SK-MEL-5 (cell line): ENCODE measurements at regions not wholly inside any gene's neighbourhood (a gene's known extent, or its start where the extent isn't known, plus 50 kb on each side); places are given as distances from the start of the nearest gene placed in this dataset.

Experiments used
- DNase-seq: peaks from one replicate; pipeline ENCODE4 v3.0.0-alpha.2; 2016; ENCODE audit warnings: low read depth, low spot score
- in situ Hi-C: cut with HindIII; loops from 2 replicates; pipeline ENCODE4 v1.10.0; 2016; ENCODE audit warnings: low sequenced_read_pairs, high pct_unique_total_duplicates, low pct_unique_long_range_greater_than_20kb

DNA sequence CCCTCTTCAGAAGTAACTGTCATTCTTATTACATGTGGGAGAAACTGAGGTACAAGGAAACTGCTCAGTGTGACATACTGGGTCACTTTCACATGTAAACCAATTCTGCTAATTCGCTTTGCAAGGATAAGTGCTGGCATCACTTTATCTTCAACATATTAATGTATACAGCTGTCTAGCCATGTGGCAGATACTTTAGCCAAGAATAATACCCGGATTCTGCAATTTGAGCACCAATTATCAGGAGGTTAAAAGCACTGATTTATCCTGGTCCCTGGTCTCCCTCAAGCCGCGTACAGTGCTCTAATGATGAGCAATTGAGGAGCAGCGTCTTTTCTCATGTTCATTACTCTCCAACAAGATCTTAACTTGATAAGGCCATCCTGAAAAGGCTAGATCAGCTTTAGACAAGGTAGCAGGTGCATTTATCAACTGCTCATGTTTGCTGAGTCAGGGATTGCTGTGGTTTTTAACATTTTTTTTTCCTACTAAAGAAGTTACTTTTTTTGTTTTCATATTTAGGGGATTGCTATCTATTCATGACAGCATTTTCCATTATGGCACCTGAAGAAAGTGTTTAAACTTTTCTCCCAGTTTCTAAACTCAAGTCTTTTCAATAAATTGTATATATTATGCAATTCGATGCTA lies 1066.3 kb upstream of the MAP3K7 start:
- in situ Hi-C loops: no loop called here

GRCh38 chr6:91646649-91647048 lies 1059.8 kb upstream of the MAP3K7 start:
- DNase-seq: peak; percentile 58
- in situ Hi-C loops: no loop called here

More for the DNA sequence above, 1066.3 kb upstream of the MAP3K7 start:
- DNase-seq: no peak

GRCh38 chr6:91645811-91646210 lies 1058.9 kb upstream of the MAP3K7 start:
- DNase-seq: no peak
- in situ Hi-C loops: no loop called here

GRCh38 chr6:91637217-91637616 lies 1050.3 kb upstream of the MAP3K7 start:
- DNase-seq: no peak
- in situ Hi-C loops: no loop called here

DNA sequence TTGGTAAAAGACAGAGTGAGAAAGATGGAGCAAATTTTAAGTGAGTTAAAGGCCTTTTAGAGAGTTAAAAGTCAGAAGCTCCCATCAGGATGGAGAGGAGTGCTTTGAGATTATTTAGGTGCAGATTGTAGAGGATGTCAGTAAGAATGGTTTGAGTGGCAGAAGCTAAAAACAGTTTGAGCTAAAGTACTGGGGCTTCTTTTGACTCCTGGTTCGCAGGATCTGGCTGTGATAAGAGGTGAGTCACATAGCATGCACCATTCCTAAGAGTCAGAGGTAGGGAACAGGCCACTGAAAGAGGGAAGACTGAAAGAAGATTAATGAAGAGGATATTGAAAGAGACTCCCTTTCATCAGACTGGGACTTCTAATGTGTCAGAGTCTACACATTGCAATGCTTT lies 1047.9 kb upstream of the MAP3K7 start:
- in situ Hi-C loops: no loop called here

GRCh38 chr6:91633374-91634111 lies 1046.7 kb upstream of the MAP3K7 start:
- in situ Hi-C loops: no loop called here
- no peak for DNase-seq

More for the DNA sequence above, 1047.9 kb upstream of the MAP3K7 start:
- no peak for DNase-seq

DNA sequence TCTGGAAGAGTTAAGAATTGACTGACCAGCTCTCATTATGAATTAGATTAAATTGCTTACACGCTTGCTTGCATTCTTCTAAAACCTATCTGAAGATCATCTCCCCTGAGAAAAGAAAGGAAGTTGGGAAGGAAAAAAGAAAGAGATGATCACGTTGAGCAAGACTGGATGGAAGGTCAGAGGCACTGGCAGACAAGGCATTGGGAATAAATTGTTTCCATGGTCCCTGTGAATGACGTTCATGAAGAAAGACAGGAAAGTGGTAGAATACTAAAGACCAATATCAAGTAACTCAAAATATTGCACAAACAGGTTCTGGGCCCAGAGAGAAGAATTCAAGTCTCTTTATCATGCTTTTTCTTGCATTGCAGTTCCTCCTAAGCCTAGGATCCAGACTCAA lies 1045.4 kb upstream of the MAP3K7 start:
- in situ Hi-C loops: no loop called here
- DNase-seq: no peak

DNA sequence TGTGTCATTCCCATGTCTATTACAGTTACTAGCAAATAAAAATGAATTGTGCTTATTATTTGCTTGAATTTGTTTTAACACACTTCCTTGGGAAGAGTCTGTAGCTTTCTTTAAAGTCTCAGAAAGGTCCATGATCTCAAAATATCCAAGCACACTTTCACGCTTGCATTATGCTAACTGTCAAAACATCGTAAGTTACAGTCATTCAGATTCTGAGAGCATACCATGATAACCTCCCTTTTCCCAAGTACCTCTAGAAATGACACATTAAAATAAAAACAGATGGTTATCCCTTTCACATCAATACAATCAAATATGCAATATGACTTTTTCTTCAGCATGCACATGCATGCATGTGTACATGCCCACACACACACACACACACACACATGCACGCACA lies 1044.4 kb upstream of the MAP3K7 start:
- in situ Hi-C loops: no loop called here
- DNase-seq: no peak

DNA sequence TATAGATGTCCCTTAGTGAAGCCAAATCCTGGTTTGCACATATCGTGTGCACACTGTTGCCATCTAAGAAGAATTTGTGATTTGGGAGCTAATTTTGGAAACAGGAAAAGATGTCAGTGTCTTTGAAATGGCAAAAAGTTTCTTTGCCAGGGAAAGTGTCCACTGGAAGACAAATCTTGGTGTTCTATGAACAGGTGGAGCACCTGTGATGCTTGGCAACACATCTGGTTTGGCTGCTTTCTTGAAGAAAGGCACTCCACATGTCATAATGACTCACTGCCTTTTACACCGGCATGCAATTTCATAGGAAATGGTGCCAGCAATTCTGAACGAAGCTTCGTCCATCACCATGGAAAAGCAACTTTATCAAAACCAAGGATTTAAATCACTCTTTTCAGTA lies 1040.0 kb upstream of the MAP3K7 start:
- in situ Hi-C loops: no loop called here
- no peak for DNase-seq

GRCh38 chr6:91613481-91613880 lies 1026.6 kb upstream of the MAP3K7 start:
- DNase-seq: no peak

GRCh38 chr6:91611190-91611589 lies 1024.3 kb upstream of the MAP3K7 start:
- in situ Hi-C loops: no loop called here
- DNase-seq: no peak

More at GRCh38 chr6:91613481-91613880, 1026.6 kb upstream of the MAP3K7 start:
- in situ Hi-C loops: no loop called here

DNA sequence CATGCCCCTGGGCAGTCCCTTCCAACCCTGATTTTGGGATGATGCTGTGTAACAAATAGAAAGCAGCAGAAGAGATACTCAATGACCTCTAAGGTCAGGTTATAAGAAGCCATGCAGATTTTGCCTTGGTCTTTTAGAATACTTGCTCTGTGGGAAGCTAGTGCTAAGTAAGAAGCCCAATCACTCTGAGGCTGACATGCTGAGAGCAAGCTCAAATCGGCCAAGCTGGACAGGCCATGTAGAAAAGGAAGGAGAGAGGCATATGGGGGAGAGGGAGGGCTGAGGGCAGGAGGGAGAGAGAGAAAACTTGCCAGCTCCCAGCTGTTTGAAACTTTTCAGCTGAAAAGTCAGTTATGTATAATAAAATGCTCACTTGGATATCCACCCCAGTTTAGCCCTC lies 1021.6 kb upstream of the MAP3K7 start:
- in situ Hi-C loops: no loop called here
- no peak for DNase-seq

GRCh38 chr6:91606148-91606901 lies 1019.5 kb upstream of the MAP3K7 start:
- in situ Hi-C loops: no loop called here
- no peak for DNase-seq

- no peak for DNase-seq
- in situ Hi-C loops: no loop called here
Measured at GRCh38 chr6:91600561-91600960, 1013.7 kb upstream of the MAP3K7 start.

- in situ Hi-C loops: no loop called here
- no peak for DNase-seq
Measured at GRCh38 chr6:91590191-91590590, 1003.3 kb upstream of the MAP3K7 start.

DNA sequence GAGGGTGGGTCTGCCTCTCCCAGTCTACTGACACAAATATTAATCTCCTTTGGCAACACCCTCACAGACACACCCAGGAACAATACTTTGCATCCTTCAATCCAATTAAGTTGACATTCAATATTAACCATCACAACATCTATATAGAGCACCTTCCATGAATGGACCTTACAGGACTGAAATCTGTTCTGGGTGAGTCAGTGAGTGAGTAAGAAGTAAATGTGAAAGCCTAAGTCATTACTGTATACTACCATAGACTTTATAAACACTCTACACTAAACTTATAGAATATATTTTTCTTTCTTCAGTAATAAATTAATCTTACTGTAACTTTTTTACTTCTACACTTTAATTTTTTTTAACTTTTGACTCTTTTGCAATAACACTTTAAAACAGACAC lies 993.8 kb upstream of the MAP3K7 start:
- no peak for DNase-seq
- in situ Hi-C loops: no loop called here

DNA sequence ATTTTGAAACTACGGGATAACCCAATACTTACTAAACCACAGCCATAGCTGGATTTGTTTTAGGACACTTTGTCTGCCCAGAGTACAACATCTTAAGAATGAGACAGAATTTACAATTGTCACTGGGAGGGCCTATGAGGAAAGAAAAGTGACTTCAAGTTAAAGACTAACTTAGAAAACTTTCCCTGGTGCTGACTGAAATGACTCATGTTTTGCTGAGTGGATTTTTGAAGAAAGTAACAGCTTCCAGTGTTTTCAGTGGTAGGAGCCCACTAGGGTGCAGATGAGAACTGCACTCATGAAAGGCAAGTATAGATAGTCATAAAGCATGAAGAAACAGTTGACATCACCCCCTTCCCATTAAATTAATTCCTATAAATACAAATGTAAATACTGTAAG lies 988.2 kb upstream of the MAP3K7 start:
- in situ Hi-C loops: no loop called here

GRCh38 chr6:91573826-91574416 lies 987.0 kb upstream of the MAP3K7 start:
- DNase-seq: no peak
- in situ Hi-C loops: no loop called here

More for the DNA sequence above, 988.2 kb upstream of the MAP3K7 start:
- no peak for DNase-seq
